Coronary artery (tissue), 2 donors: ENCODE measurements at regions not wholly inside any gene's neighbourhood (a gene's known extent, or its start where the extent isn't known, plus 50 kb on each side); places are given as distances from the start of the nearest gene placed in this dataset.
"Not testable (repeated sequence)": the region's sequence is repeated elsewhere in the genome, so short reads cannot be mapped to it uniquely, and the experiment has no call there.

Experiments
- DNase-seq: peaks from one replicate; pipeline ENCODE4 v3.0.0-alpha.2; 2017; ENCODE audit warnings: low spot score
- H3K27ac ChIP-seq, 2 donors: fragments of 200-600 bp; sonication (generic); one replicate each; pipeline ENCODE4 v1.5.1; 2016 to 2019
- H3K4me3 ChIP-seq: fragments of 200-600 bp; sonication (generic); 2 replicates; pipeline ENCODE4 v1.5.1; 2016; ENCODE audit warnings: mild to moderate bottlenecking, moderate library complexity
- TF ChIP-seq, protein P1 (sequence below): fragments of 200-600 bp; sonication (generic); IDR thresholded peaks from one replicate; pipeline ENCODE4 v1.5.1; 2019; ENCODE audit warnings: antibody characterized with exemption

DNA sequence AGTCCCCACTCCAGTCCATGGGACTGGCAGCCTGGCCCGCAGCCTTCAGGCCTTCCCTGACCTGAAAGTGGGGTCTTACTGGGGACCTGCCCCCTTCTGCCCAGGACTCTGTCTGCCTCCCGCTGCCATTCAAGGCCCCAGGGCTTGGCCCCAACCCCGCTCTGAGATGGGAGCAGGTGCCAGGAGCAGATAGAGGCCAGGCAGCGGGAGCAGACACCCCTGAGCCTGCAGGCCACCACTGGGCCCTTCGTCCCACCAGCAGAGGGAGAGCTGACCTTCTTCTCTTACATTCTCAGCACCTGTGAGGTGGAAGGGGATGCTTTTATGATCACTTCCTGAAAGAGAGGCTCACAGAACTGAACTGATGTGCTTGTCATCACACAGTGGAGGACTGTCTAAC, 62.2 kb upstream of the TINAGL1 start:
- no peak overlapping the region for H3K4me3 ChIP-seq
- no peak for DNase-seq
- TF ChIP-seq, protein P1, sequence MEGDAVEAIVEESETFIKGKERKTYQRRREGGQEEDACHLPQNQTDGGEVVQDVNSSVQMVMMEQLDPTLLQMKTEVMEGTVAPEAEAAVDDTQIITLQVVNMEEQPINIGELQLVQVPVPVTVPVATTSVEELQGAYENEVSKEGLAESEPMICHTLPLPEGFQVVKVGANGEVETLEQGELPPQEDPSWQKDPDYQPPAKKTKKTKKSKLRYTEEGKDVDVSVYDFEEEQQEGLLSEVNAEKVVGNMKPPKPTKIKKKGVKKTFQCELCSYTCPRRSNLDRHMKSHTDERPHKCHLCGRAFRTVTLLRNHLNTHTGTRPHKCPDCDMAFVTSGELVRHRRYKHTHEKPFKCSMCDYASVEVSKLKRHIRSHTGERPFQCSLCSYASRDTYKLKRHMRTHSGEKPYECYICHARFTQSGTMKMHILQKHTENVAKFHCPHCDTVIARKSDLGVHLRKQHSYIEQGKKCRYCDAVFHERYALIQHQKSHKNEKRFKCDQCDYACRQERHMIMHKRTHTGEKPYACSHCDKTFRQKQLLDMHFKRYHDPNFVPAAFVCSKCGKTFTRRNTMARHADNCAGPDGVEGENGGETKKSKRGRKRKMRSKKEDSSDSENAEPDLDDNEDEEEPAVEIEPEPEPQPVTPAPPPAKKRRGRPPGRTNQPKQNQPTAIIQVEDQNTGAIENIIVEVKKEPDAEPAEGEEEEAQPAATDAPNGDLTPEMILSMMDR: no peak
- H3K27ac ChIP-seq: no peak overlapping the region

DNA sequence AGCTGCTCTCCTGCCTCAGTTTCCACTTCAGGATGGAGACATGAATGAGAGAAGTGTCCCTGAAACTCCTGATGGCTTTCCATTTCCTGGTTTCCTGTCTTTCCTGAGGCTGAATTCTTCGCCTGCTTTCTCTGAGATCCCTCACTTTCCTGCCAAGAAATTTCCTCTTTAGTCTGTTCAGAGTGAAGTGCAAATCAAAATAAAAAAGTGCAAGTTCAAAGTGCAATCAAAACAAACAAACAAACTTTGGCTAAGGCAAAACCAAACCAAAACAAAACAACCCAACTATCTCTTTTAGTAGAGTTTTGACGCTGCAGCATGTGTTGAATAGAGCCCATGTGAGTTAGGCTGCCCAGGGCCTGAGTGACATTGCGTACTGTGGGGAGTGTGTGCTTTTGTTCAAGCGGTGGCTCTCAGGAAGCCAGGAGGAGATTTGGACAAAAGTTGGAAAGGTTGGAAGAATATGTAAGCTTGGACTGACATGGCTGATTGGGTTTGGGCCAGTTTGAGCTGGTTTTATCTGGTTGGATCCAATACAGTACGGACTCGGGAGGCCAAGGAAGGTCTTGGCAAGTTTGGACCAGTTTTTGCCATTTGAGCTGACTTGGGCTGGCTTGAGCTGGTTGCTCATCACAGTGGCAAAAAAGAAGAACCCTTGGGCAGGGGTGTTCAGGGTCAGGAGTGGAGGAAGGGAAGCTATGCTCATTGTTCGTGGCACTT, 61.1 kb upstream of the TINAGL1 start:
- DNase-seq: no peak
- TF ChIP-seq, protein P1: no peak
- Histone ChIP-seq H3K27ac (no peak overlapping the region), H3K4me3 (no peak overlapping the region)

DNA sequence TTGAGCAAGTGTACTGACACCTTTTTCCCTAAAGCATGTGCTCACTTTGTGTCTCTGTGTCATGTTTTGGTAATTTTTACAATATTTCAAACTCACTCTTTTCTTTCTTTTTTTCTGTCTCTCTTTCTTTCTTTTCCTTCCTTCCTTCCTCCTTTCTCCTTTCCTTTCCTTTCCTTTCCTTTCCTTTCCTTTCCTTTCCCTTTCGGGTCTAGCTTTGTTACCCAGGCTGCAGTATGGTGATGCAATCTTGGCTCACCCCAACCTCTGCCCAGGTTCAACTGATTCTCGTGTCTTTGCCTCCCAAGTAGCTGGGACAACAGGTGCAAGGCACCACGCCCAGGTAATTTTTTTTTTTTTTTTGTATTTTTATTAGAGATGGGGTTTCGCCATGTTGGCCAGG, 60.4 kb upstream of the TINAGL1 start:
- DNase-seq: no peak
- TF ChIP-seq, protein P1: no peak
- Histone ChIP-seq H3K4me3 (no peak overlapping the region), H3K27ac (no peak overlapping the region)

DNA sequence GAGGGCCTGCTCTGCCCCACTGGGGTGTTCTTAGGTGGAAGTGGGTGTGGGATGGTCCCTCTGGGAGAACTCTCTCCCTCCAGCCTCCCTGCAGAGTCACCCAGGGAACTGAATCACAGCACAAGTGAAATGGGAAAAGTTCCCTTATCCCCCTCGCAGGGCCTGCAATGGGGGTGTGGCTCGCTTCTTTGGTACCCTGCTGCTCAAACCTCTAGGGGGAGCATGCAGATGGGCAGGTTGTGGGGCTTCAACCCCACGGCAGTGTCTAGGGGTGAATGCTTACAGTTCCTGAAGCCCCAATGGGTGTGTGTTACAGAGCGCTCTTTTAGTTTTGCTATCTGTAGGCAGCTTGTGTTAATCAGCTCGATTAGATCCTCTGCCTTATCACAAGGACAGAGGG, 59.0 kb upstream of the TINAGL1 start:
- H3K4me3 ChIP-seq: no peak overlapping the region
- no peak overlapping the region for H3K27ac ChIP-seq
- DNase-seq: no peak
- TF ChIP-seq, protein P1: no peak

DNA sequence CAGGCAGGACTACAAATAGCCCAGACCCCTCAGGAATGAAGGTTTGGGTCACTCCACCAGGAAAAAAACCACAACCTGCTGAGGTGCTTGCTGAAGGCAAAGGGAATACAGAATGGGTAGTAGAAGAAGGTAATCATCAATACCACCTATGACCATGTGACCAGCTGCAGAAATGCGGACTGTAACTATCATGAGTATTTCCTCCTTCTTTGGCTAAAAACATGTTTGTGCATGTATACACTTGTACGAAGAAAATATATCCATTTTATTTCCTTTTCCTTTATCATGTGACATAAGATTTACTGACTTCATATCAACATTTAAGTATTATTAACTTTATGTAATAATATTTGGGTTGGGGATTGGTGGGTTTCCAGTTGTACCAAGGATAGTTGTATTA, 58.3 kb upstream of the TINAGL1 start:
- not testable (repeated sequence) for H3K27ac ChIP-seq, H3K4me3 ChIP-seq, DNase-seq

DNA sequence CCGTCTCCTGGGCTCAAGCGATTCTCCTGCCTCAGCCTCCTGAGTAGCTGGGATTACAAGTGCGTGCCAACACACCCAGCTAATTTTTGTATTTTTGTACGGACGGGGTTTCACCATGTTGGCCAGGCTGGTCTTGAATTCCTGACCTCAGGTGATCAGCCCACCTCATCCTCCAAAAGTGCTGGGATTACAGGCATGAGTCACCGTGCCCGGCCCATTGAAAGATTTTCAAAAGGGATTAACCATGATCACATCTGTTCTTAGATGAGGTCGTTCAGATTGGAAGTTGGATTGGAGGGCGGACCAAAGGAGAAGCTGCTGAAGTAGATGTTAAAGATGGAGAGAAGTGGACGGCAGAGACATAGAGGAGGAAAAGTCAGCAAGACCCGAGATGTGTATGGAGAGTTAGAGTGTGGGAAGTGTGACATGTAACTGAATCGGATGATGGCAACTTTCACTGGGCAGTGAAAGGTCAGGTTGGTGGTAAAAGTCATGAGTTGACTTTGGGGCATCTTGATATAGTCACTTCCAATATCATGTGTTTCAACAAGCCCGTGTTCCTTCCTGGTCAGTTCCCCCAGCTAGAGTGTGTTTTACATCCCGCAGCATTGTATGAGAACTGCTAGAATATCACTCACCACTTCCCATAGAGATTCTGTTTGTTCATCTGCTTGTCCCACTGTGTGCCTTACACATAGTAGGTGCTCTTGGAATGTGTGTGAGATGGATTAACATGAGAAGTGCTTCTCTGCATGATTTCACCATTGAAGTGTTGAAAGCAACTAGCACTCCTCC, 54.4 kb upstream of the TINAGL1 start:
- no peak overlapping the region for H3K4me3 ChIP-seq
- DNase-seq: no peak
- TF ChIP-seq, protein P1: no peak
- no peak overlapping the region for H3K27ac ChIP-seq

DNA sequence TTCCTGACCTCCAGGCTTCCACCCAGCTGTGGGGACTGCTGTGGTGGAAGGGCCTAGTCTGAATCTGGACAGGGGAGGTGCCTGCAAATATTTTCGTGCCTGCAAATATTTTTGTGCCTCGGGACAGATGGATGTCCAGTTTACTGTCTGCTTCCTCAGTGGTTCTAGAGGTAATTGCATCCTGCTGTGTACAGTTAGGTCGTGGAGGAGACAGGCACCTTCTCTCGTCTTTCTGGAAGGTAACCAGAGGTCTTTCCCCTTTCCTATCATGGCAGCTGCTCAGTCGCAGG, 53.8 kb upstream of the TINAGL1 start:
- Histone ChIP-seq H3K4me3 (no peak overlapping the region), H3K27ac (no peak overlapping the region)
- TF ChIP-seq, protein P1: no peak
- DNase-seq: no peak
